ENCODE measurements at regions not wholly inside any gene's neighbourhood (a gene's known extent, or its start where the extent isn't known, plus 50 kb on each side); places are given as distances from the start of the nearest gene placed in this dataset.

- H3K9me3 ChIP-seq (ENCODE audit: control insufficient read depth, insufficient read depth, low read length): no peaks in the 10 kb centered on the region
- no peak for TF ChIP-seq EZH2phosphoT487 (IDR thresholded peaks at IDR 0.05; ENCODE audit: borderline replicate concordance, low read length)
- no peak for TF ChIP-seq CTCF (IDR thresholded peaks at IDR 0.05; ENCODE audit: low read depth, low read length, poor library complexity, severe bottlenecking)
- no peaks in the 10 kb centered on the region for H3K9me2 ChIP-seq (replicated peaks; ENCODE audit: control insufficient read depth, low read length)
- H3K27me3 ChIP-seq (ENCODE audit: control insufficient read depth, low read length): no peaks in the 10 kb centered on the region
- peak overlapping the region; percentile 80 for H3K4me2 ChIP-seq (ENCODE audit: low read length)
- peaks cover 97% of the 10 kb centered on the region for H3K4me1 ChIP-seq (ENCODE audit: control insufficient read depth, low read length)
- H3K4me3 ChIP-seq (ENCODE audit: low read length): peak overlapping the region; percentile 39
- peaks cover 46% of the 10 kb centered on the region for H3K36me3 ChIP-seq (ENCODE audit: control insufficient read depth, low read length)
- no peaks in the 10 kb centered on the region for H4K20me1 ChIP-seq (ENCODE audit: control insufficient read depth, insufficient read depth, low read depth, low read length)
- H3K27ac ChIP-seq (ENCODE audit: low read depth, low read length): peak overlapping the region; percentile 92
- peaks cover 33% of the 10 kb centered on the region for H3F3A ChIP-seq (ENCODE audit: control insufficient read depth, insufficient read depth)
- H3K79me2 ChIP-seq (ENCODE audit: control insufficient read depth, low read length): peaks cover 78% of the 10 kb centered on the region
Measured at GRCh38 chr14:22497144-22497423, 91.9 kb downstream of the DAD1 start.

GRCh38 chr14:22494486-22495135 is 94.4 kb downstream of the DAD1 start:
- no peak for TF ChIP-seq EZH2phosphoT487 (IDR thresholded peaks at IDR 0.05; ENCODE audit: borderline replicate concordance, low read length)
- TF ChIP-seq CTCF (IDR thresholded peaks at IDR 0.05; ENCODE audit: low read depth, low read length, poor library complexity, severe bottlenecking): peak; percentile 46
- Histone ChIP-seq H3K9me2 (replicated peaks; ENCODE audit: control insufficient read depth, low read length) (no peaks in the 10 kb centered on the region), H3K79me2 (ENCODE audit: control insufficient read depth, low read length) (peaks cover 82% of the 10 kb centered on the region), H3K9me3 (ENCODE audit: control insufficient read depth, insufficient read depth, low read length) (no peaks in the 10 kb centered on the region), H3K27ac (ENCODE audit: low read depth, low read length) (peak overlapping the region; percentile 92), H3K4me1 (ENCODE audit: control insufficient read depth, low read length) (peaks cover 99% of the 10 kb centered on the region), H3K4me3 (ENCODE audit: low read length) (peak overlapping the region; percentile 75), H3K36me3 (ENCODE audit: control insufficient read depth, low read length) (peaks cover 51% of the 10 kb centered on the region), H3K4me2 (ENCODE audit: low read length) (peak overlapping the region; percentile 80), H4K20me1 (ENCODE audit: control insufficient read depth, insufficient read depth, low read depth, low read length) (no peaks in the 10 kb centered on the region), H3K27me3 (ENCODE audit: control insufficient read depth, low read length) (no peaks in the 10 kb centered on the region), H3F3A (ENCODE audit: control insufficient read depth, insufficient read depth) (peaks cover 26% of the 10 kb centered on the region)

- Histone ChIP-seq H3K4me3 (ENCODE audit: low read length) (peak overlapping the region; percentile 75), H3K27ac (ENCODE audit: low read depth, low read length) (peak overlapping the region; percentile 92), H4K20me1 (ENCODE audit: control insufficient read depth, insufficient read depth, low read depth, low read length) (no peaks in the 10 kb centered on the region), H3K27me3 (ENCODE audit: control insufficient read depth, low read length) (no peaks in the 10 kb centered on the region), H3F3A (ENCODE audit: control insufficient read depth, insufficient read depth) (peaks cover 26% of the 10 kb centered on the region), H3K4me2 (ENCODE audit: low read length) (peak overlapping the region; percentile 80), H3K4me1 (ENCODE audit: control insufficient read depth, low read length) (peaks cover 99% of the 10 kb centered on the region), H3K9me3 (ENCODE audit: control insufficient read depth, insufficient read depth, low read length) (no peaks in the 10 kb centered on the region), H3K36me3 (ENCODE audit: control insufficient read depth, low read length) (peaks cover 51% of the 10 kb centered on the region), H3K79me2 (ENCODE audit: control insufficient read depth, low read length) (peaks cover 86% of the 10 kb centered on the region), H3K9me2 (replicated peaks; ENCODE audit: control insufficient read depth, low read length) (no peaks in the 10 kb centered on the region)
- TF ChIP-seq CTCF (IDR thresholded peaks at IDR 0.05; ENCODE audit: low read depth, low read length, poor library complexity, severe bottlenecking): no peak
- no peak for TF ChIP-seq EZH2phosphoT487 (IDR thresholded peaks at IDR 0.05; ENCODE audit: borderline replicate concordance, low read length)
Measured at GRCh38 chr14:22493753-22494152, 95.3 kb downstream of the DAD1 start.

Data from DOHH2 (cell line).